Left lung (tissue), 4 donors: ENCODE measurements at regions not wholly inside any gene's neighbourhood (a gene's known extent, or its start where the extent isn't known, plus 50 kb on each side); places are given as distances from the start of the nearest gene placed in this dataset.

Source experiments
- ATAC-seq: fragments of 200-7000 bp; cut with Tn5 transposase; one replicate; pipeline ENCODE4 v1.9.1; 2020; ENCODE audit warnings: moderate library complexity
- DNase-seq, 4 donors: peaks; one replicate each; pipeline ENCODE4 v3.0.0-alpha.2; 2013 to 2020
- H3K27ac ChIP-seq, 2 donors: fragments of 200-600 bp; sonication (generic) in 1 of 2; one replicate each; pipeline versions ENCODE4 v1.5.0 to v1.8.0; 2020 to 2021
- H3K27me3 ChIP-seq, 2 donors: fragments of 200-600 bp; sonication (generic) in 1 of 2; one replicate each; pipeline versions ENCODE4 v1.5.0 to v1.8.0; 2020 to 2021
- H3K36me3 ChIP-seq, 2 donors: fragments of 200-600 bp; sonication (generic) in 1 of 2; one replicate each; pipeline versions ENCODE4 v1.5.0 to v1.8.0; 2020 to 2021
- H3K4me1 ChIP-seq, 2 donors: fragments of 200-600 bp; one replicate each; pipeline ENCODE4 v1.8.0; 2021
- H3K4me3 ChIP-seq, 2 donors: fragments of 200-600 bp; sonication (generic) in 1 of 2; one replicate each; pipeline versions ENCODE4 v1.5.0 to v1.8.0; 2020 to 2021; ENCODE audit warnings: mild to moderate bottlenecking in 1 of 2
- H3K9me3 ChIP-seq, 2 donors: fragments of 200-600 bp; sonication (generic) in 1 of 2; one replicate each; pipeline versions ENCODE4 v1.5.0 to v1.8.0; 2020 to 2021
- intact Hi-C, 2 donors: fragments of 100-400 bp; cut with DNase I; formaldehyde crosslinking; loops; one replicate each; pipeline versions ENCODE4 v1.11.2 to v1.14.2; 2022
- TF ChIP-seq, protein P1 (sequence below), 2 donors: fragments of 200-600 bp; sonication (generic) in 1 of 2; IDR thresholded peaks; one replicate each; pipeline versions ENCODE4 v1.5.0 to v1.8.0; 2021; ENCODE audit warnings: antibody characterized with exemption in 2 of 2
- donor health status: DM: no; HTN: yes; CAD: no.
- donor health status: DM: no; HTN: no; CAD: no.

DNA sequence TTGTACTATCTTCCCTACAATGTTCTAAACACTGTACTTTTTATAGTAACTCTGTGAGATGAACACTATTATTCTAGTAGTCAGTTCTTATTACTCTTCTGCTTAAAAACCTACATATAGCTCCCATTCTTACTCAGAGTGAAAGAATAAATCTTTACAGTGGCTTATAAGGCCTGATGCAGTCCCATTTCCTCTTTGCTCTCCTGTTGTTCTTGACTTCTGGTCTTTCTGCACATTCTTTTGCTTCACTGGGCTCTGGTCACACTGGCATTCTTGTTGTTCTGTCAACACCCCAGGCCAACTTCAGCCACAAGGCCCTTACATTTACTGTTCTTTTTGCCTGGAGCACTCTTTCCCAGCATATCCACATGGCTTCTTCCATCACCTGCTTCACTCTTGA, 58.2 kb upstream of the TP63 start:
- H3K27me3 ChIP-seq: no peaks in the 10 kb centered on the region
- H3K4me3 ChIP-seq: no peak overlapping the region
- no peaks in the 10 kb centered on the region for H3K4me1 ChIP-seq
- H3K27ac ChIP-seq: no peak overlapping the region
- H3K36me3 ChIP-seq: no peaks in the 10 kb centered on the region
- intact Hi-C loops: no loop called here
- no peak for DNase-seq
- H3K9me3 ChIP-seq: peaks cover 0 to 6% of the 10 kb centered on the region in 2 donors
- TF ChIP-seq, protein P1, sequence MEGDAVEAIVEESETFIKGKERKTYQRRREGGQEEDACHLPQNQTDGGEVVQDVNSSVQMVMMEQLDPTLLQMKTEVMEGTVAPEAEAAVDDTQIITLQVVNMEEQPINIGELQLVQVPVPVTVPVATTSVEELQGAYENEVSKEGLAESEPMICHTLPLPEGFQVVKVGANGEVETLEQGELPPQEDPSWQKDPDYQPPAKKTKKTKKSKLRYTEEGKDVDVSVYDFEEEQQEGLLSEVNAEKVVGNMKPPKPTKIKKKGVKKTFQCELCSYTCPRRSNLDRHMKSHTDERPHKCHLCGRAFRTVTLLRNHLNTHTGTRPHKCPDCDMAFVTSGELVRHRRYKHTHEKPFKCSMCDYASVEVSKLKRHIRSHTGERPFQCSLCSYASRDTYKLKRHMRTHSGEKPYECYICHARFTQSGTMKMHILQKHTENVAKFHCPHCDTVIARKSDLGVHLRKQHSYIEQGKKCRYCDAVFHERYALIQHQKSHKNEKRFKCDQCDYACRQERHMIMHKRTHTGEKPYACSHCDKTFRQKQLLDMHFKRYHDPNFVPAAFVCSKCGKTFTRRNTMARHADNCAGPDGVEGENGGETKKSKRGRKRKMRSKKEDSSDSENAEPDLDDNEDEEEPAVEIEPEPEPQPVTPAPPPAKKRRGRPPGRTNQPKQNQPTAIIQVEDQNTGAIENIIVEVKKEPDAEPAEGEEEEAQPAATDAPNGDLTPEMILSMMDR (IDR thresholded peaks at IDR 0.05): no peak
- no peak for ATAC-seq

DNA sequence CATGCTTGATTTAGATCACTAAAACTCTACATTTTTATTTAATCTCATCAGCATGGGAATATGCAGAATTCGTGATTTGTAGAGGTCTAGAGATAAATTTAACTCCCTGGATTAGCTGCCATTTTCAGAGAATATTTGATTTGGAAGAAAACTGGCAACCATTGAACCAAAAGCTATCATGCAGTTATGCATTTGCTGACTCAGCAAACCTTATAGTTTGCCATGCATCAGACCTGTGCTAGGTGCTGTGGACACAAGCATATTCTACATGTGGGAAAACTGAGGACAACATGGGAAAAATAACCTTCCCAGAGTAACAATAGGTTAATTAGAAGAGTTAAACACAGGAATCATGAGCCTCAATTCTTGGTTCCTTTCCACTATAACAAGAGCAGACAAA, 54.7 kb upstream of the TP63 start:
- intact Hi-C loops: no loop called here
- TF ChIP-seq, protein P1 (IDR thresholded peaks at IDR 0.05): no peak
- no peak for DNase-seq
- Histone ChIP-seq H3K4me1 (no peaks in the 10 kb centered on the region), H3K36me3 (no peaks in the 10 kb centered on the region), H3K27ac (no peak overlapping the region), H3K4me3 (no peak overlapping the region), H3K27me3 (no peaks in the 10 kb centered on the region), H3K9me3 (peaks cover 0 to 9% of the 10 kb centered on the region in 2 donors)
- no peak for ATAC-seq

DNA sequence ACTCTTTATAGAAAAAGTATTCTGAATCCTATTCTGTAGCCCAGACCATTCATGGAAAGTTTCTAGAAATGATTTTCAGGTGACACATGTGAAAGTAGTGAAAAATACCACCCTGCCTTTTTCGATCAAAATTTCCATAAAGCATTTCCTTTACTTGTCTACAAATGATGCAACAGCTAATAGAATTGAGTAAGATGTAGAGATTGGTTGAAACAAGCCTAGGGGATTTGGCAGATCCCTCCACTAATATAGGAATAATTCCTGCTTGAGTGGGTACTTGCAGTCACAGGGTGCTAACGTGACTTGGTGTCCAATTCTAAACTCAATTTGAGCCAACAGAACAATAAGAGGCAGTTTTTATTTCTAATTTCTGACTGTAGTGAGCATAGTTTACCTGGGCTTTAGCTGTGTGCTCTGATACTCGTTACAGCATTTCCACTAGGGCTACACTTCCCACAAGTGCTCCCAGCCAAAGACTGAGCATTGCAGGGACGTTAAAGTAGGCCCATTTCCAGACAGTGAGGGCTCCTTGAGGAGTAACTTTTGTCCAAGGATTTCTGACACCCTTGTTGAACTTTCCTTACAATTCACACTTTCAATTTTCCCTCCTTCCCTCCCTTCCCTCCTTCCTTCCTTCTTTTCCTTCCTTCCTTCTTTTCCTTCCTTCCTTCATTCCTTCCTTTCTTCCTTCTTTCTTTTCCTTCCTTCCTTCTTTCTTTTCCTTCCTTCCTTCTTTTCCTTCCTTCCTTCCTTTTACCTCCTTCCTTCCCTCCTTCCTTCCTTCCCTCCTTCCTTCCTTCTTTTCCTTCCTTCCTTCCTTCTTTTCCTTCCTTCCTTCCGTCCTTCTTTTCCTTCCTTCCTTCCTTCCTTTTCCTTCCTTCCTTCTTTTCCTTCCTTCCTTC, 53.9 kb upstream of the TP63 start:
- intact Hi-C loops: no loop called here
- no peak for ATAC-seq
- Histone ChIP-seq H3K36me3 (no peaks in the 10 kb centered on the region), H3K9me3 (peaks cover 0 to 9% of the 10 kb centered on the region in 2 donors), H3K4me1 (no peaks in the 10 kb centered on the region), H3K27ac (no peak overlapping the region), H3K4me3 (no peak overlapping the region), H3K27me3 (no peaks in the 10 kb centered on the region)
- TF ChIP-seq, protein P1 (IDR thresholded peaks at IDR 0.05): no peak
- no peak for DNase-seq

DNA sequence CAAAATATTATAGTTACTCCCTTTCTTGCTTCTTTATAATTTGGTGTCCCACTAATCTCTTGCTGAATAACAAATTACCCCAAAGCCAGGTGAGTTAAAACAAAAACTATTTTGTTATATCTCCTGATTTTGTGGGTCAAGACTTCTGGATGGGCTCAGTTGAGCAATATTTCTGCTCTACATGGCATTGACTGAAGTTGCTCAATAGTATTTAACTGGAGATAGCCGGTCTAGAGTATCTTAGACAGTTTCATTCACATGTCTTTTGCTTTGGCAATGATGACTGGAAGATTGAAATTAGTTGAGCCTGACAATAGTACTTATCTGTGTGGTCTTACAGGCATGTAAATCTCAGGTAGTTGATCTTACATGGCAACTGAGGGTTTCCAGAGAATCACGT, 51.0 kb upstream of the TP63 start:
- H3K4me1 ChIP-seq: no peaks in the 10 kb centered on the region
- TF ChIP-seq, protein P1 (IDR thresholded peaks at IDR 0.05): no peak
- no peaks in the 10 kb centered on the region for H3K36me3 ChIP-seq
- no peak overlapping the region for H3K4me3 ChIP-seq
- intact Hi-C loops: no loop called here
- no peak overlapping the region for H3K27ac ChIP-seq
- no peaks in the 10 kb centered on the region for H3K27me3 ChIP-seq
- no peak for DNase-seq
- ATAC-seq: no peak
- H3K9me3 ChIP-seq: peaks cover 0 to 9% of the 10 kb centered on the region in 2 donors
